ENCODE measurements at regions not wholly inside any gene's neighbourhood (a gene's known extent, or its start where the extent isn't known, plus 50 kb on each side); places are given as distances from the start of the nearest gene placed in this dataset.

- Histone ChIP-seq H3K4me3 (no peak overlapping the region), H3K36me3 (ENCODE audit: control insufficient read depth in 4 of 4, insufficient read depth in 4 of 4, low read length in 4 of 4) (no peaks in the 10 kb centered on the region), H3K9ac (ENCODE audit: insufficient read depth in 1 of 2, low read length in 2 of 2) (no peak overlapping the region), H3K27ac (ENCODE audit: low read depth in 1 of 2, low read length in 1 of 2) (no peak overlapping the region), H3K27me3 (ENCODE audit: control insufficient read depth in 3 of 3, insufficient read depth in 3 of 3, low read length in 2 of 3) (no peaks in the 10 kb centered on the region), H3K9me3 (ENCODE audit: control insufficient read depth in 4 of 4, insufficient read depth in 3 of 4, low read length in 3 of 4) (no peaks in the 10 kb centered on the region), H3K4me1 (ENCODE audit: control insufficient read depth in 5 of 5, insufficient read depth in 5 of 5, low read length in 5 of 5) (peaks cover 0 to 31% (median 16%) of the 10 kb centered on the region in 5 donors)
- no peak for TF ChIP-seq CTCF (IDR thresholded peaks at IDR 0.05; ENCODE audit: control extremely low read depth, extremely low read depth)
- WGBS, 2 donors: 50 to 54% methylated on average over 7 of the region's 7 CpGs
- ATAC-seq (ENCODE audit: insufficient read depth, low FRiP score) (no peak), DNase-seq (no peak)
Measured at GRCh38 chr4:57442241-57442640, 332.1 kb upstream of the IGFBP7 start.

GRCh38 chr4:57437649-57438048 lies 327.5 kb upstream of the IGFBP7 start:
- H3K36me3 ChIP-seq (ENCODE audit: control insufficient read depth in 4 of 4, insufficient read depth in 4 of 4, low read length in 4 of 4): no peaks in the 10 kb centered on the region
- peaks cover 0 to 3% (median 0%) of the 10 kb centered on the region in 5 donors for H3K4me1 ChIP-seq (ENCODE audit: control insufficient read depth in 5 of 5, insufficient read depth in 5 of 5, low read length in 5 of 5)
- no peaks in the 10 kb centered on the region for H3K27me3 ChIP-seq (ENCODE audit: control insufficient read depth in 3 of 3, insufficient read depth in 3 of 3, low read length in 2 of 3)
- no peaks in the 10 kb centered on the region for H3K9me3 ChIP-seq (ENCODE audit: control insufficient read depth in 4 of 4, insufficient read depth in 3 of 4, low read length in 3 of 4)
- no peak overlapping the region for H3K27ac ChIP-seq (ENCODE audit: low read depth in 1 of 2, low read length in 1 of 2)
- no peak for TF ChIP-seq CTCF (IDR thresholded peaks at IDR 0.05; ENCODE audit: control extremely low read depth, extremely low read depth)
- ATAC-seq (ENCODE audit: insufficient read depth, low FRiP score) (no peak), DNase-seq (no peak)
- no peak overlapping the region for H3K9ac ChIP-seq (ENCODE audit: insufficient read depth in 1 of 2, low read length in 2 of 2)
- no peak overlapping the region for H3K4me3 ChIP-seq
- 67 to 74% methylated on average over 8 of the region's 8 CpGs for WGBS, 2 donors

- ATAC-seq (ENCODE audit: insufficient read depth, low FRiP score): no peak
- TF ChIP-seq CTCF (IDR thresholded peaks at IDR 0.05; ENCODE audit: control extremely low read depth, extremely low read depth): no peak
- Histone ChIP-seq H3K36me3 (ENCODE audit: control insufficient read depth in 4 of 4, insufficient read depth in 4 of 4, low read length in 4 of 4) (no peaks in the 10 kb centered on the region), H3K27ac (ENCODE audit: low read depth in 1 of 2, low read length in 1 of 2) (no peak overlapping the region), H3K4me3 (no peak overlapping the region), H3K9ac (ENCODE audit: insufficient read depth in 1 of 2, low read length in 2 of 2) (no peak overlapping the region), H3K27me3 (ENCODE audit: control insufficient read depth in 3 of 3, insufficient read depth in 3 of 3, low read length in 2 of 3) (no peaks in the 10 kb centered on the region), H3K4me1 (ENCODE audit: control insufficient read depth in 5 of 5, insufficient read depth in 5 of 5, low read length in 5 of 5) (no peaks in the 10 kb centered on the region), H3K9me3 (ENCODE audit: control insufficient read depth in 4 of 4, insufficient read depth in 3 of 4, low read length in 3 of 4) (no peaks in the 10 kb centered on the region)
- no peak for DNase-seq
- 82 to 84% methylated on average over 3 of the region's 3 CpGs for WGBS, 2 donors
Measured at GRCh38 chr4:57435300-57435699, 325.1 kb upstream of the IGFBP7 start.

GRCh38 chr4:57430726-57431125 lies 320.5 kb upstream of the IGFBP7 start:
- H3K27ac ChIP-seq (ENCODE audit: low read depth in 1 of 2, low read length in 1 of 2): no peak overlapping the region
- H3K9ac ChIP-seq (ENCODE audit: insufficient read depth in 1 of 2, low read length in 2 of 2): no peak overlapping the region
- no peaks in the 10 kb centered on the region for H3K9me3 ChIP-seq (ENCODE audit: control insufficient read depth in 4 of 4, insufficient read depth in 3 of 4, low read length in 3 of 4)
- WGBS, 2 donors: 66 to 69% methylated on average over 2 of the region's 2 CpGs
- no peaks in the 10 kb centered on the region for H3K27me3 ChIP-seq (ENCODE audit: control insufficient read depth in 3 of 3, insufficient read depth in 3 of 3, low read length in 2 of 3)
- no peak overlapping the region for H3K4me3 ChIP-seq
- no peaks in the 10 kb centered on the region for H3K4me1 ChIP-seq (ENCODE audit: control insufficient read depth in 5 of 5, insufficient read depth in 5 of 5, low read length in 5 of 5)
- H3K36me3 ChIP-seq (ENCODE audit: control insufficient read depth in 4 of 4, insufficient read depth in 4 of 4, low read length in 4 of 4): no peaks in the 10 kb centered on the region
- ATAC-seq (ENCODE audit: insufficient read depth, low FRiP score): no peak
- no peak for TF ChIP-seq CTCF (IDR thresholded peaks at IDR 0.05; ENCODE audit: control extremely low read depth, extremely low read depth)
- no peak for DNase-seq
